ENCODE measurements at regions not wholly inside any gene's neighbourhood (a gene's known extent, or its start where the extent isn't known, plus 50 kb on each side); places are given as distances from the start of the nearest gene placed in this dataset.

GRCh38 chr11:80211673-80212072 lies 770.8 kb upstream of the TENM4 start:
- Histone ChIP-seq H3K9me3 (replicated peaks; ENCODE audit: control insufficient read depth, insufficient read depth, low read length) (no peaks in the 10 kb centered on the region), H3K4me3 (replicated peaks in 1 of 3; ENCODE audit: insufficient read depth in 1 of 3, low read depth in 1 of 3, low read length in 3 of 3) (no peak overlapping the region), H3K79me2 (ENCODE audit: control insufficient read depth, insufficient read depth, low read length) (no peaks in the 10 kb centered on the region), H3K4me1 (ENCODE audit: control insufficient read depth, extremely low read depth, insufficient read depth, low read length) (no peaks in the 10 kb centered on the region), H3K36me3 (ENCODE audit: control insufficient read depth in 2 of 2, extremely low read depth in 1 of 2, insufficient read depth in 2 of 2, low read length in 2 of 2) (no peaks in the 10 kb centered on the region), H3K9ac (replicated peaks; ENCODE audit: extremely low read depth, insufficient read depth, low read length) (no peak overlapping the region), H4K20me1 (replicated peaks; ENCODE audit: control insufficient read depth, extremely low read depth, insufficient read depth, low read length) (no peaks in the 10 kb centered on the region), H3K27ac (ENCODE audit: insufficient read depth, low read depth, low read length) (no peak overlapping the region), H3K27me3 (ENCODE audit: control insufficient read depth in 2 of 2, insufficient read depth in 2 of 2, low read length in 2 of 2) (no peaks in the 10 kb centered on the region), H3K9me1 (replicated peaks; ENCODE audit: control insufficient read depth, extremely low read depth, insufficient read depth, low read length) (no peaks in the 10 kb centered on the region), H3K4me2 (ENCODE audit: insufficient read depth, low read length) (no peak overlapping the region), H2AFZ (ENCODE audit: low read depth, low read length) (no peak overlapping the region)
- ChIA-PET CTCF (no interaction called here), POLR2A (no interaction called here)
- FAIRE-seq (no peak), DNase-seq (ENCODE audit: low read depth, low spot score) (no peak)
- dilution Hi-C loops (cut with MboI; ENCODE audit: extremely low pct_ligation_motif_present, low sequenced_read_pairs) = no loop called here
- BruUV-seq (replicated peaks) = no TSS peak
- intact Hi-C loops (cut with micrococcal nuclease) = no loop called here
- TF ChIP-seq MYC (IDR thresholded peaks at IDR 0.05; ENCODE audit: low read depth, low read length) = no peak

- dilution Hi-C loops (cut with MboI; ENCODE audit: extremely low pct_ligation_motif_present, low sequenced_read_pairs) (no loop called here), intact Hi-C loops (cut with micrococcal nuclease) (no loop called here)
- ChIA-PET POLR2A (no interaction called here), CTCF (no interaction called here)
- no peak for DNase-seq (ENCODE audit: low read depth, low spot score)
- Histone ChIP-seq H3K79me2 (ENCODE audit: control insufficient read depth, insufficient read depth, low read length) (no peaks in the 10 kb centered on the region), H3K27ac (ENCODE audit: insufficient read depth, low read depth, low read length) (no peak overlapping the region), H3K9me3 (replicated peaks; ENCODE audit: control insufficient read depth, insufficient read depth, low read length) (no peaks in the 10 kb centered on the region), H3K4me3 (replicated peaks in 1 of 3; ENCODE audit: insufficient read depth in 1 of 3, low read depth in 1 of 3, low read length in 3 of 3) (no peak overlapping the region), H3K9me1 (replicated peaks; ENCODE audit: control insufficient read depth, extremely low read depth, insufficient read depth, low read length) (no peaks in the 10 kb centered on the region), H3K4me1 (ENCODE audit: control insufficient read depth, extremely low read depth, insufficient read depth, low read length) (no peaks in the 10 kb centered on the region), H2AFZ (ENCODE audit: low read depth, low read length) (no peak overlapping the region), H3K27me3 (ENCODE audit: control insufficient read depth in 2 of 2, insufficient read depth in 2 of 2, low read length in 2 of 2) (no peaks in the 10 kb centered on the region), H3K36me3 (ENCODE audit: control insufficient read depth in 2 of 2, extremely low read depth in 1 of 2, insufficient read depth in 2 of 2, low read length in 2 of 2) (no peaks in the 10 kb centered on the region), H3K9ac (replicated peaks; ENCODE audit: extremely low read depth, insufficient read depth, low read length) (no peak overlapping the region), H4K20me1 (replicated peaks; ENCODE audit: control insufficient read depth, extremely low read depth, insufficient read depth, low read length) (no peaks in the 10 kb centered on the region), H3K4me2 (ENCODE audit: insufficient read depth, low read length) (no peak overlapping the region)
- no peak for FAIRE-seq
- no peak for TF ChIP-seq GATA2 (IDR thresholded peaks at IDR 0.05; ENCODE audit: insufficient read depth, insufficient read length, low read depth, low read length)
- TF ChIP-seq EZH2 (IDR thresholded peaks at IDR 0.05; ENCODE audit: borderline replicate concordance, low read depth, low read length, severe bottlenecking) = no peak
- TF ChIP-seq FOS (IDR thresholded peaks at IDR 0.05; ENCODE audit: borderline replicate concordance, insufficient read depth, low read length) = no peak
- no peak for TF ChIP-seq POLR2AphosphoS5 (IDR thresholded peaks at IDR 0.05; ENCODE audit: insufficient read depth, low read depth, low read length)
- no peak for TF ChIP-seq JUN (IDR thresholded peaks at IDR 0.05; ENCODE audit: borderline replicate concordance, insufficient read depth, insufficient read length, low read depth)
- TF ChIP-seq POLR2A (IDR thresholded peaks at IDR 0.05; ENCODE audit: low read depth, low read length) = no peak
- BruUV-seq (replicated peaks) = no TSS peak
These were observed 763.2 kb upstream of the TENM4 start for GRCh38 chr11:80204021-80204420.
